Upper lobe of left lung (tissue), 4 donors: ENCODE measurements at regions not wholly inside any gene's neighbourhood (a gene's known extent, or its start where the extent isn't known, plus 50 kb on each side); places are given as distances from the start of the nearest gene placed in this dataset.

ENCODE experiments used
- EP300 ChIP-seq, 4 donors: sonication (generic); formaldehyde crosslinking; IDR thresholded peaks; one replicate each; pipeline ENCODE4 v1.5.1; 2017; ENCODE audit warnings: antibody characterized with exemption in 4 of 4, control low read depth in 2 of 4
- POLR2A ChIP-seq, 4 donors: fragments of 450-650 bp; IDR thresholded peaks; one replicate each; pipeline ENCODE4 v1.5.1; 2016 to 2017; ENCODE audit warnings: antibody characterized with exemption in 4 of 4, mild to moderate bottlenecking in 2 of 4
- TF ChIP-seq, protein P1 (sequence below), 6 experiments: fragments of 450-650 bp in 4 of 6; fragments of 200-600 bp in 2 of 6; sonication (generic) in 2 of 6; IDR thresholded peaks; one replicate each; pipeline ENCODE4 v1.5.1; 2016 to 2019; ENCODE audit warnings: antibody characterized with exemption in 6 of 6

DNA sequence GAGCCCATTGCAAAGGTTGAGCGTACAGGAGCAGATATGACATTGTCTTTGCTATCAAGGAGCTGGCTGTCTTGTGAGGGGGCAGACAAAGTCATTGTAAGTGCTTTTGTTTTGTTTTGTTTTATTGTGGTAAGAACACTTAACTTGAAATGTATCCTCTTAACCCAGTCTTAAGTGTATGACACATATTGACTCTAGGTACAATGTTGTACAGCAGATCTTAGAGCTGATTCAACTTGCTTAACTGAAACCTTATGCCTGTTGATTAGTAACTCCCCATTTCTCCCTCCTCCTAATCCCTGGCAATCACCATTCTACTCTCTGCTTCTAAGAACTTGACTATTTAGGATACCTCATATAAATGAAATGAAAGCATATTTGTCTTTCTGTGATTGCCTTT lies 429.0 kb downstream of the BMP2 start:
- TF ChIP-seq, protein P1, sequence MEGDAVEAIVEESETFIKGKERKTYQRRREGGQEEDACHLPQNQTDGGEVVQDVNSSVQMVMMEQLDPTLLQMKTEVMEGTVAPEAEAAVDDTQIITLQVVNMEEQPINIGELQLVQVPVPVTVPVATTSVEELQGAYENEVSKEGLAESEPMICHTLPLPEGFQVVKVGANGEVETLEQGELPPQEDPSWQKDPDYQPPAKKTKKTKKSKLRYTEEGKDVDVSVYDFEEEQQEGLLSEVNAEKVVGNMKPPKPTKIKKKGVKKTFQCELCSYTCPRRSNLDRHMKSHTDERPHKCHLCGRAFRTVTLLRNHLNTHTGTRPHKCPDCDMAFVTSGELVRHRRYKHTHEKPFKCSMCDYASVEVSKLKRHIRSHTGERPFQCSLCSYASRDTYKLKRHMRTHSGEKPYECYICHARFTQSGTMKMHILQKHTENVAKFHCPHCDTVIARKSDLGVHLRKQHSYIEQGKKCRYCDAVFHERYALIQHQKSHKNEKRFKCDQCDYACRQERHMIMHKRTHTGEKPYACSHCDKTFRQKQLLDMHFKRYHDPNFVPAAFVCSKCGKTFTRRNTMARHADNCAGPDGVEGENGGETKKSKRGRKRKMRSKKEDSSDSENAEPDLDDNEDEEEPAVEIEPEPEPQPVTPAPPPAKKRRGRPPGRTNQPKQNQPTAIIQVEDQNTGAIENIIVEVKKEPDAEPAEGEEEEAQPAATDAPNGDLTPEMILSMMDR (IDR thresholded peaks at IDR 0.05), result no peak
- TF ChIP-seq EP300 (IDR thresholded peaks at IDR 0.05) (no peak), POLR2A (IDR thresholded peaks at IDR 0.05) (no peak)
